AG10803 (cell line): ENCODE measurements at regions not wholly inside any gene's neighbourhood (a gene's known extent, or its start where the extent isn't known, plus 50 kb on each side); places are given as distances from the start of the nearest gene placed in this dataset.
"Not testable (repeated sequence)": the region's sequence is repeated elsewhere in the genome, so short reads cannot be mapped to it uniquely, and the experiment has no call there.

ENCODE experiments used
- DNase-seq: peaks from one replicate; pipeline ENCODE4 v3.0.0; 2010; ENCODE audit warnings: low read depth
- H3K4me3 ChIP-seq: 2 replicates; pipeline ENCODE4 v1.5.1; 2011; ENCODE audit warnings: mild to moderate bottlenecking, low read length, control low read depth
- TF ChIP-seq, protein P1 (sequence below): conservative IDR thresholded peaks from 2 replicates; pipeline ENCODE4 v1.5.1; 2011; ENCODE audit warnings: mild to moderate bottlenecking, low read length, control low read depth, inconsistent platforms

DNA sequence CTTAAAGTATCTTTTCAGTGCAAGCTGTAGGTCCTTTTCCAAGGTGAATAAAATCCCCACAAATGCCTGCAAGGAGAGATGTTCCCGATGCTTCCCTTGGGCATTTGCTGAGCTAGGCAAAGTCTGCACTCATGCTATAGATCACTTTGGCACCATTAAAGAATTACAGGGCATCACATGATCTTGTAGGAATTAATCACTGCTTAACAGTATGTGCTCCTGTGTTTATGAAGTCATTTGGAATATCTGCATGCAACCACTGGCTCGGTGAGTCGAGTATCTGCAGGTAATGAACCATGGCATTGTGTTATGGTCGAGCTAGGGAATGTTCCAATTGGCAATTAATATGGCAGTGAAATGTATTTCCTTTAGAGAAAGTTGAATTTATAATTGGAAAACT lies 615.1 kb downstream of the TLE1 start:
- H3K4me3 ChIP-seq: no peak overlapping the region
- TF ChIP-seq, protein P1, sequence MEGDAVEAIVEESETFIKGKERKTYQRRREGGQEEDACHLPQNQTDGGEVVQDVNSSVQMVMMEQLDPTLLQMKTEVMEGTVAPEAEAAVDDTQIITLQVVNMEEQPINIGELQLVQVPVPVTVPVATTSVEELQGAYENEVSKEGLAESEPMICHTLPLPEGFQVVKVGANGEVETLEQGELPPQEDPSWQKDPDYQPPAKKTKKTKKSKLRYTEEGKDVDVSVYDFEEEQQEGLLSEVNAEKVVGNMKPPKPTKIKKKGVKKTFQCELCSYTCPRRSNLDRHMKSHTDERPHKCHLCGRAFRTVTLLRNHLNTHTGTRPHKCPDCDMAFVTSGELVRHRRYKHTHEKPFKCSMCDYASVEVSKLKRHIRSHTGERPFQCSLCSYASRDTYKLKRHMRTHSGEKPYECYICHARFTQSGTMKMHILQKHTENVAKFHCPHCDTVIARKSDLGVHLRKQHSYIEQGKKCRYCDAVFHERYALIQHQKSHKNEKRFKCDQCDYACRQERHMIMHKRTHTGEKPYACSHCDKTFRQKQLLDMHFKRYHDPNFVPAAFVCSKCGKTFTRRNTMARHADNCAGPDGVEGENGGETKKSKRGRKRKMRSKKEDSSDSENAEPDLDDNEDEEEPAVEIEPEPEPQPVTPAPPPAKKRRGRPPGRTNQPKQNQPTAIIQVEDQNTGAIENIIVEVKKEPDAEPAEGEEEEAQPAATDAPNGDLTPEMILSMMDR: no peak
- no peak for DNase-seq

DNA sequence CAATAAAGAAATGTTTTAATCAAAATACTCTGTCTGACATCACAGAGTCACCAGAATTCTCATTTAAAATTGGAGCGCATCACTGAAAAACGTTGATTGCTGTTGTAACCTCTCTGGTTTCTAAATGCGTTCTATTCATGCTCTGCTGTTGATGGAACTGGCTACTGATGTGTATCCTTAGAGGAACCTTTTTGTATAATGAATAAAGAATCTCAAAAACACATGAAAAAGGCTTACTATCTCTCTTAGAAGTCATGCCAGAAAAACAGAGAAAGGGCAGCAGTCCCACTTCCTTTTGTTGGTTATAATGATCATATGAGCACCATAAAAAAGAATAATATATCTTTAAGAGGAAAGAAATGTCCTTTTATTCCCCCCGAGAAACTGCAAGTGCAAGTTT lies 615.5 kb downstream of the TLE1 start:
- TF ChIP-seq, protein P1: no peak
- H3K4me3 ChIP-seq: no peak overlapping the region
- no peak for DNase-seq

DNA sequence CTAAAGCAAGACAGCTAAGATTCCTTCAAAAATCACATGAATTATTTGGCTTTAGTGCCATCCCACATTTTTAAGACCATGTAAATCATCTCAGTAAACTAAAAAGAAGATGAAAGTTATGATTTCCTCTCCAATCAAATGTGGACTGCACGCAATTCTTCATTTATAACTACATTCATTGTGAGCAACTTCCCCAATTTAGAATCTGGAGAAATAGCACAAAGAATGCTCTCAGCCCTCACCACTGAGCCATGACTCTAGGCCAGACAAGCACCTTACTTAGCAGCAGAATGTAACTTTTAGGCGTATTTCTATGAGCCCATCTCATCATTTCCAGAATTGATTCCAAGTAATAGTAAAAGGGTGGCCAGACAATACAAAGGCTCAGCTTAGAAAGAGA lies 616.6 kb downstream of the TLE1 start:
- no peak overlapping the region for H3K4me3 ChIP-seq
- TF ChIP-seq, protein P1: no peak
- DNase-seq: no peak

DNA sequence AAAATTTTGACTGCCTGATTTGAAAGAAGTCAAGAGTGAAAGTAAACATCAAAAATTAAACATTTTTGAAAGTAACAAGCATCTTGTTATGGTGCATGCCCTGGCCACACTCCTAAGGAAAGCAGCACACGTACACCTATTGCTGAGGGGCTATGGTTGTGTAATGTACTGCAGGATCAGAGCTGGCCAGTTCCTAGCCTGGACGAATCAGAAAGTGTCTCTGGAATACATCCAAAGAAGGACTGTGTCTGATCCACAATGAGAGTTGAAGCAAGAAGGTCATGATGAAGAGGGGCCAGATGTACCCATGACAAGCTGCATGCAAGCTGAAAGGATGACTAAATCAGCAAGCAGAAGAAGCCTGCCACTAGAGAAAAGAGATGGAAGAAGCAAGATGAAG lies 618.2 kb downstream of the TLE1 start:
- TF ChIP-seq, protein P1: no peak
- DNase-seq: no peak
- H3K4me3 ChIP-seq: no peak overlapping the region

DNA sequence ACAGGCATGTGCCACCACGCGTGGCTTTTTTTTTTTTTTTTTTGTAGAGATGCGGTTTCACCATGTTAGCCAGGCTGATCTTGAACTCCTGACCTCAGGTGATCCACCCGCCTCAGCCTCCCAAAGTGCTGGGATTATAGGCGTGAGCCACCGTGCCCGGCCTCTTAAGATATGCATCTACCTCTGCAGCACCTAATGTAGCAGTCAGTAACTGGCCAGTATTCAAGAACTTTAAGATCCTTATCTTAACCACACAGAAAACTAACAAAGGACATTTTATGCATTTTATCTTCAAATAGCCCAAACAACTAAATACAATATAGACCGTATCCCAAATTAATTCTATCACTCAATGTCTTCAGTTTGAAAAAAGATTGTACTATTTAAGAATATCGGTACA lies 618.7 kb downstream of the TLE1 start:
- DNase-seq: no peak
- TF ChIP-seq, protein P1: no peak

DNA sequence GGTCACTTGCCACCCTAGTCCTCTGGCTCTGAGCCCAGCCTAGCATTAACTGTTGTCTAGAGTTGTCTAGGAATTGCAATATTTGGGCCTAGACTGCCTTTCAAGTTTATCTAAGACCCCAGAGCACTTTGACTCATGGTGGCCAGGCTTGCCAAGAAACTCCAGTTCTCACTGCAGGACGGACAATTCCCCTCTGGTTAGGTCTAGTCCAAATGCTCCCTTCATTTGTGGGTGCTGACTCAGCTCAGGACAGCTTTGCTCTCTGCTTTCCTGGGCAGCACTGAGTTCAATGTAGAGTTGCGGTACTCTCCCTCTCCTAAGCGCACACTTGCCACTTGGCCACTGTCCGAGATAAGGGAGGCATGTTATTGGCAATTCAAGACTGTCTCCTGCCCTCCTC lies 619.4 kb downstream of the TLE1 start:
- TF ChIP-seq, protein P1: no peak
- no peak overlapping the region for H3K4me3 ChIP-seq
- no peak for DNase-seq

More for the DNA sequence above, 618.7 kb downstream of the TLE1 start:
- no peak overlapping the region for H3K4me3 ChIP-seq

DNA sequence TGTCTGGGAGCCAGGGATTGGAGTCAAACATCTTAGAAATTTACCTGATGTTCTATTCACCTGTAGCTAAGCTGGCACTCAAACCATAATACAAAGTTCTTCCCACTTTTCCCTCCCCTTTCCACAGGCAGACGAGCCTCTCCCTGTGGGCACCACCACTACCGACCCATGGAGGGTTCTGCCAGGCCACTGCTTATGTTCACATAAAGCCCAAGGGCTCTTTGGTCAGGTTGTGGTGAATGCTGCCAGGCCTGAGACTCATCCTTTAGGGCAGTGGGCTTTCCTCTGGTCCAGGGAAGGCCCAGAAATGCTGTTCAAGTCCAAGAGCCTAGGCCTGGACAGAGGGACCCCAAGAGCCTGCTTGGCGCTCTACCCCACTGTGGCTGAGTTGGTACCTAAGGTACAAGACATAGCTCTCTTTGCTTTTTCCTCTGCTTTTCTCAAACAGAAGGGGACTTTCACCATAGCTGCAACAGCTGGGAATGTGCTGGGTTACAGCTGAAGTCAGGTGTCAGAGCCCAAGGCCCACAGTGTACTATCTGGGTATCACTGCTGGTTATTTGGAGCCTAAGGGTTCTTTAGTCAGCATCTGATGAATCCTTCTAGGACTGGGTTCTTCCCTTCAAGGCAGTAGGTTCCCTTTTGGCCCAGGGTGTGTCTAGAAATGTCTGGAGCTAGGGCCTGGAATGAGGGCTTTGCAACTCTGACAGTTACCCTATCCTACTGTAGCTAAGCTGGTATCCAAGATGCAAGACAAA lies 620.1 kb downstream of the TLE1 start:
- no peak overlapping the region for H3K4me3 ChIP-seq
- DNase-seq: no peak
- TF ChIP-seq, protein P1: no peak

DNA sequence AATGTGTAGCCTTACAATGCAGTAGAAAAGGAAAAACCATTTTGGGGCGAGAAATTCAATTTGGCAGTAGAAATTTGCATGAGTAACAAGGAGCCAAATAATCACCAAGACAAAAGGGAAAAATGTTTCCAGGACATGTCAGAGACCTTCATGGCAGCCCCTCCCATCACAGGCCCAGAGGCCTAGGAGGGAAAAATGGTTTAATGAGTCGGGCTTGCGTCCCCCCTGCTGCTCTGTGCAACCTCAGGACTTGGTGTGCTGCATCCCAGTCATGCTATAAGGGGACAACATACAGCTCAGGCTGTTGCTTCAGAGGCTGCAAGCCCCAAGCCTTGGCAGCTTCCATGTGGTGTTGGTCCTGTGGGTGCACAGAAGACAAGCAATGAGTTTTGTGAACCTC lies 626.4 kb downstream of the TLE1 start:
- not testable (repeated sequence) for H3K4me3 ChIP-seq, DNase-seq
